A549 (cell line): ENCODE measurements at regions not wholly inside any gene's neighbourhood (a gene's known extent, or its start where the extent isn't known, plus 50 kb on each side); places are given as distances from the start of the nearest gene placed in this dataset.

ENCODE experiments used
- BHLHE40 ChIP-seq: IDR thresholded peaks from 2 replicates; pipeline ENCODE4 v1.6.1; 2012; ENCODE audit warnings: low read depth, low read length, inconsistent platforms
- EP300 ChIP-seq, 2 experiments: fragments of >200 bp; sonication (Bioruptor Twin); formaldehyde crosslinking; IDR thresholded peaks; 2 replicates in 1 of 2; 3 replicates in 1 of 2; pipeline ENCODE4 v1.6.1; 2016 to 2017
- MAZ ChIP-seq: fragments of 150-350 bp; IDR thresholded peaks from 2 replicates; pipeline ENCODE4 v1.6.1; 2014; ENCODE audit warnings: antibody characterized with exemption, low read depth, low read length, borderline replicate concordance
- PBX3 ChIP-seq: IDR thresholded peaks from 2 replicates; pipeline ENCODE4 v1.6.1; 2012
- POLR2A ChIP-seq: IDR thresholded peaks from 2 replicates; pipeline ENCODE4 v1.6.1; 2012; ENCODE audit warnings: mild to moderate bottlenecking, low read length
- RCOR1 ChIP-seq: fragments of 150-350 bp; IDR thresholded peaks from 2 replicates; pipeline ENCODE4 v1.6.1; 2014; ENCODE audit warnings: antibody characterized with exemption, low read length, low read depth
- REST ChIP-seq: fragments of 200-600 bp; sonication (generic); IDR thresholded peaks from 2 replicates; pipeline ENCODE4 v1.6.1; 2016; ENCODE audit warnings: antibody characterized with exemption, mild to moderate bottlenecking, moderate library complexity
- TP53 ChIP-seq: fragments of 250-450 bp; sonication (Bioruptor Pico); IDR thresholded peaks from 2 replicates; pipeline ENCODE4 v1.5.0; 2021; ENCODE audit warnings: mild to moderate bottlenecking, moderate library complexity
- ZFP36 ChIP-seq: fragments of 450-650 bp; IDR thresholded peaks from 2 replicates; pipeline ENCODE4 v1.6.1; 2014; ENCODE audit warnings: borderline replicate concordance; ENCODE audit not compliant: partially characterized antibody
- TF ChIP-seq, protein P1 (sequence below): fragments of >200 bp; sonication (Bioruptor Twin); formaldehyde crosslinking; IDR thresholded peaks from 3 replicates; pipeline ENCODE4 v1.5.1; 2016

DNA sequence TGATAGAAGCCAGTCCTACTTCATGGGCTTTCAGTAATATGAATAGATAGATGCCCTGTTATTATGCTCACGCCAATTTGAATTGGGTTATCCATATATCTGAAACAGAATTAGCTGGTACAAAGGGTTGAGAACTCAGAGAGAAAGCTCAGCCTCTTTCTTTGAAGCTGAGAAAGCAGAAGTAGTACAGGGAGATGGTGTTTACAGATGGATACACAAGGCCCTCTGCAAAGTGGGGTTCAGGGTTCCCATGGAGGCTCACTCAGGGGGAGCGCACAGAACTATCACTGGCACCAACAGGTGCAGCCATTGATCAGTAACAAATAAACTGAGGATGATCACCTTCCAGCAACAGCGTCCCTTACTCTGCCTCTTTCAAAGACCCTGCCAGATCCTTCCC, 349.7 kb downstream of the ICE1 start:
- TF ChIP-seq MAZ (no peak), REST (no peak), POLR2A (no peak), TP53 (CRISPR knock-in tag) (no peak), BHLHE40 (no peak), RCOR1 (no peak), PBX3 (no peak), EP300 (IDR thresholded peaks at IDR 0.05) (no peak), ZFP36 (no peak)
- TF ChIP-seq, protein P1, sequence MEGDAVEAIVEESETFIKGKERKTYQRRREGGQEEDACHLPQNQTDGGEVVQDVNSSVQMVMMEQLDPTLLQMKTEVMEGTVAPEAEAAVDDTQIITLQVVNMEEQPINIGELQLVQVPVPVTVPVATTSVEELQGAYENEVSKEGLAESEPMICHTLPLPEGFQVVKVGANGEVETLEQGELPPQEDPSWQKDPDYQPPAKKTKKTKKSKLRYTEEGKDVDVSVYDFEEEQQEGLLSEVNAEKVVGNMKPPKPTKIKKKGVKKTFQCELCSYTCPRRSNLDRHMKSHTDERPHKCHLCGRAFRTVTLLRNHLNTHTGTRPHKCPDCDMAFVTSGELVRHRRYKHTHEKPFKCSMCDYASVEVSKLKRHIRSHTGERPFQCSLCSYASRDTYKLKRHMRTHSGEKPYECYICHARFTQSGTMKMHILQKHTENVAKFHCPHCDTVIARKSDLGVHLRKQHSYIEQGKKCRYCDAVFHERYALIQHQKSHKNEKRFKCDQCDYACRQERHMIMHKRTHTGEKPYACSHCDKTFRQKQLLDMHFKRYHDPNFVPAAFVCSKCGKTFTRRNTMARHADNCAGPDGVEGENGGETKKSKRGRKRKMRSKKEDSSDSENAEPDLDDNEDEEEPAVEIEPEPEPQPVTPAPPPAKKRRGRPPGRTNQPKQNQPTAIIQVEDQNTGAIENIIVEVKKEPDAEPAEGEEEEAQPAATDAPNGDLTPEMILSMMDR = no peak
